GM19351 (cell line): ENCODE measurements at regions not wholly inside any gene's neighbourhood (a gene's known extent, or its start where the extent isn't known, plus 50 kb on each side); places are given as distances from the start of the nearest gene placed in this dataset.
"Not testable (repeated sequence)": the region's sequence is repeated elsewhere in the genome, so short reads cannot be mapped to it uniquely, and the experiment has no call there.

Source experiments
- ATAC-seq: cut with Tn5 transposase; IDR thresholded peaks from one replicate; pipeline ENCODE4 v1.9.1; 2021; ENCODE audit warnings: mild to moderate bottlenecking, moderate library complexity; ENCODE audit not compliant: unreplicated experiment

DNA sequence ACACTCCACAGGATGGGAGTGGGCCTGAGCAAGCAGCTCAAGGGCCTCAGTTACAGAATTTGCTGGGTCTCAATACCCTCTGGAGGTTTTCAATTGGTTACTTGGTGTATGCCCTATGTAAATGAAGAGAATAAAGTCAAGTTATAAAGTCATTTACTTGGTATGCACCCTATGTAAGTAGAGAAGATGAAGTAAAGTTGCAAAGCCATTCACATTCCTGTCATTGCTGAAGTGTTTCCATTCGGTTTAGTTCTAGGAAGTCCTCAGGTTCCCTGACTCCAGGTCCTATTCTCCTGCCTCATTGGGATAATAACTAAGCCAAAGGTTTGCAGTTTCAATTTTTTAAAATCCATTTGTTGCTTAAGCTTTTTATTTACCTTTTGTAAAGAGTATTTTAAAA is 272.6 kb upstream of the NPSR1 start:
- ATAC-seq = no peak

DNA sequence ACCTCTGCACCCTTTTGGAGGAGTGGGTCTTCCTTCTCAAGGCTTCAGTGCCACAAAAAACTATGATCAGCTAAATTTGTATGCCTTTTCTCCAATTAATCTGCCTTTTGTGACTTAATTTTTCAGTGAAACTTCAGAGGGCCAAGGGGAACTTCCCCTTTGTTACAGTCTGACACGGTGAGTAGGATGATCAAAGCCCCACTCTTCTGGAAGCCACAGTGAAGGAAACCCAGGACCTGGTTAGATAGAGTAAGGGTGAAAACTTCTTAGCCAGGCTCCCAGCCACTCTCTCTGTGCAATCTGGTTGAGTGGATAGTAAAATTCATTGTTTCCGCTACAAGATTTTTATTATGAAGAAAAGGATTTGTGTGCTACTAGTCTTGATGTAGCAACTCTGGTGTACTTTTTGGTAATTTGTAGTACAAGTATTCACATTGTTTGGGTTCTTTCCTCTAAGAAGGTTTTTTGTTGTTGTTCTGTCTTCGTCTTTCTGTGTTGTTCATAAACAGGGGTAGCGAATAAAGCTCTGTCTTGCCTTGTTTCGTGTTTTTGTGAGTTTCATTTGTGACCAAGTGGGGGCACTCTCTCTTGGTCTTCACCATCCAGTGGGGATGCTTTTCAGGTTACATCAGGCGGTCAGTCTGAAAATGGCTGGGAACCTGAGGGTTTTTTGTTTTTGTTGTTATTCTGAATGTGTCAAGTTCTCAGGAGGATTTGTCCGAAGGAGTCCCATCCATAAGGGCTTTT is 268.5 kb upstream of the NPSR1 start:
- ATAC-seq = no peak

DNA sequence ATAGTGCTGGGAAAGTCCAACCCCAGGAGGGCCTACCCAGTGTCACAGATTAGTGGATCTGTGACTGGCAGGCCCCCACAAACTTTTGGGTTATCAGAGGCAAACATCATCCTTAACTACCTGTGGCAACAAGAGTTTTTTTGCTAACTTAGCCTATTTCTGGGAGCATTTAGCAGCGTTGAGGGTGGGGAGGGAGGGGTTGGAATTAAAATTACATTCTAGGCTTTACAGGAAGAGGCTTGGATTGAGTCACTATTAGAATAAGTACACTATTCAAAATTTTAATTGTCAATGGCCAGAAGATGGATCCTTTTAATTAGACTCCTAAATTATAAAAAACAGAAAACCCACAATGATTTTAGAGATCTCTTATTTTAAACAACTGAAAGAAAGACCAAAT is 267.9 kb upstream of the NPSR1 start:
- no peak for ATAC-seq

DNA sequence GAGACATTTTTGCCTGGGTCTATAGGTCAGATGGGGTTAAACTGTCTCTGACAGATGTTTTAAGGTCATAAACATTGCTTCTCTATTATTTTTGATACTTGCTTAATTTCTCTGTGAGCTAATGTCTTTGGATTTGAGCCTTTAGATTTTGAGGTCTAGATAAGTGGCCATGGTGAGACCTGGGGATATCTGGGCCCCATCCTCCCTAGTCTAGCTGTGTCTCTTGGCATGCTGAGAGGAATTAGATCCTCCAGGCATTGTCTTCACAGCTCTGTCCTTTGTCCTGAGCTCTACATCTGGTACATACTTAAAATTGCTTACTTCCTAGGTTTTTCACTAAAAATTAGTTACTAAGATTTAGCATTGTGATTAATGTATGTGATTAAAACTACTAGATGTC is 265.0 kb upstream of the NPSR1 start:
- no peak for ATAC-seq

DNA sequence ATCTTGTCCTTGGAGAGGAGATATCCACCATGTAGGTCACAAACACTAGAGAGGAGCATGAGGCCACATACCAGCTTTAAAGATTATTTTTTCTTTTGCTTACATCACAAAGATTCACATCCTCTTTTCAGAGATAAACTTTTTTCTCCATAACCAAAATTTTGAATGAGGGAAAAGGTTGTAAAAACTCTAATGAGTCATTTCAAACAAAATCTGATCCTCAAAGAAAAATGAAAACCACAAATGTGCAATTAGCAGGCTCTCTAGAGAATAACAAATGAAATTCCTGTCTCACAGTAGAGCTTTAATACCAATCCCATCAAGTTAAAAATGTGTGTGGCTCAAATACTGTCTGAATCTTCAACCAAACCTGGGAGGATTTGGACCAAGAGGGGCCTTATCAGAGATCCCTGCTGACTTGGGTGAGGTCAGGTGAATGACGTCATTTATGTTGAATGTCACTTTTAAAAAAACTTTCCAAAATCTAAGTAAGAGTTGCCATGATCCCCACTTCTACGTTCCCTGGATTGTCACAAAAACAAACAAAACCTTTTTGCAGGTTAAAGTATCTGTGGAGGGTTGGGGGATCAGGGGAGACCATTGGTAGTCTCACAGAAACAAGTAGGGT is 261.5 kb upstream of the NPSR1 start:
- ATAC-seq = no peak

DNA sequence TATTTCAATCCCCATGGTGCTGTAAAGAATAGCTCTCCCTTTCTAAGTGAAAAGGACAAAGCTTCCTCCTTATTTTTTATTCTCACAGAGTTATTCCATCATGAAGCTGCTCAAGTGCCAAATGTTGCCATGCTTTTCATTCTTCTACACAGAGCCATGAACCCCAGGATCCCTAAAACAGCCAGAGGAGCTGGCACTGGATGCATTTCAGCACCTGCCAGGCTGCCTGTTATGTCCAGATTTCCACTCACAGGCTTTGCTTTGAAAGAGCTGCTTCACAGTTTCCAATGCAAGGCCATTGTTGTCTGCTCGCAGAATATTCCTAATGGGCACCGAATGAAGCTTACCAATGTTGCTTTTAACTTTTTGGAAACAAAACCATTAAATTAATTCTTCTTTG is 256.2 kb upstream of the NPSR1 start:
- ATAC-seq = no peak

DNA sequence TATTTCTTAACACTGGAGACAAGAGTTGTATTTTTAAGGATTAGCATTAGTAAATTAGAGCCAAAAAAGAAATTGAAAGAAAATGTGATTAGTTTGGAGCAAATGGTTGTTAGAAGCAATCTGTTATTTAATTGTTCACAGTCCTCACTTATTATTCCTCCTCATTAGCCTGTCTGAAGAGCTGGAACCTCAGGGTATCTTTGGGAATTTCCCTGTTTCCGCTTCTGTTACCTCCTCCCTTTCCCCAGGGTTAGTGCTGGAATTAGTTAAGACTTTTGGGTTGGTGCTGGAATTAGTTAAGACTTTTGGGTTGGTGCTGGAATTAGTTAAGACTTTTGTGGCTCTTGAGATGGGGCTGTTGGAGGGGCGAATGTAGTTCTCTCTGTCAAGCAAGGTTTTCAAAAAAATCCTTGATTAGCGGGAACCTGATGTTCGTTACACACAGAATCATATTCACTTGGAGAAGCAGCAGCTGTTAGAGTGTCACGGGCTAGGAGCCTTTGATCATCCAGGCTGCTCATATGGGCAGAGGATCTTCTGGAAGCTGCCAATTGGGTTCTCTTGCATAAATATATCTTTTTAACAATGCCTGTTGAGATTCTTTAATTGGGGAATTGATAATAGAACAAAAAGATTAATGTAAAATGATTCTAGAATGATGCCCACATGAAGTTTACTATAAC is 251.0 kb upstream of the NPSR1 start:
- ATAC-seq = no peak

DNA sequence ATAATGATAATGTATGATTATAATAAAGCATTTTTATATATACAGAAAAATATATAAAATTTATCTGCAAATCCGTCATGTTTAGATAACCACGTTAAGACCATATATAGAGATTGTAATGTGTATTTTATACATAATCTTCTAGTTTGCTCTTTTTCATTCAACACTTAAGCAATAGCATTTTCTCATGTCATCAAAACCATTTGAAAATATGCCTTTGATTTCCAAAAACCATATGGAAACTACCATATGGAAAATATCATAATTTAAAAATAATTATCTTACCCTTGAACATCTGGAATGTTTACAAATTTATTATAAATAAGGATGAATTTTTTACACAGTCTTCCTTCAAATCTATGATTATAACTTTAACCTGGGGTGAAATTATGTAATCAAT is 250.4 kb upstream of the NPSR1 start:
- no peak for ATAC-seq

DNA sequence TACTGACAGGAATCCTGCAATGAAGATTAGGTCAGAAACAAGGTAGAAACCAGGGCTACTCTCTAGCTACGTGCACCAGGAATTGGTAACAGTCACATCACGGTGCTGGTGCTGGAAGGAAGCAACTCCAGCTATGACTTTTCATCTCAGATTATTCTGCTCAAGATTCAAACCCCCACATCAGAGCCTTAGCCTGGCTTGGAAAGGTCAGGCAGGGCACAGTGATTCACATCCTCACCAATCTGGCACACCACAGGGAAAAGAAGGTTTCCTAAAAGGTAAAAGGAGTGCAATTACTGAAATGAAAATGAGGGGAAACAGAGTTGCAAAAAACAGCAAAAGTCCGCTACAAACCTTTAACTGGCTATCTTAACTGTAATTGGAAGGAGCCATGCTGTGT is 240.2 kb upstream of the NPSR1 start:
- no peak for ATAC-seq

DNA sequence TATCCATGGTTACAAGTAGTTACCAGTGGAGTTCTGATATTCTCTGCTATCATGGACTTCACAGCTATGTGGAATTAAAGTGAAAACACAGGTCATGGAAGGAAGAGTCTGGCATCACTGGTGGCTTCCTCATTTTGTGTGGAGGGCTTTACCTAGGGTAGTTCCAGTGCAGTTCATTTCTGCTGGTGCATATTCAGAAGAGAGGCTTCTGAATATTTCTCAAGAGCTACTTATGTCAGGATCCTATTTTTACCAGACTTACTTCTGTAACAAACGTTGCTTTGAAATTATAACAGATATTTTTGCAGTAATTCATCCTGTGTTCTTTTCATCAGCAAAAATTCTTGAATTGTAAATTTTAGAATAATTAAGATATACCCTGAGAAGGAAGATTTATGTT is 236.5 kb upstream of the NPSR1 start:
- no peak for ATAC-seq

DNA sequence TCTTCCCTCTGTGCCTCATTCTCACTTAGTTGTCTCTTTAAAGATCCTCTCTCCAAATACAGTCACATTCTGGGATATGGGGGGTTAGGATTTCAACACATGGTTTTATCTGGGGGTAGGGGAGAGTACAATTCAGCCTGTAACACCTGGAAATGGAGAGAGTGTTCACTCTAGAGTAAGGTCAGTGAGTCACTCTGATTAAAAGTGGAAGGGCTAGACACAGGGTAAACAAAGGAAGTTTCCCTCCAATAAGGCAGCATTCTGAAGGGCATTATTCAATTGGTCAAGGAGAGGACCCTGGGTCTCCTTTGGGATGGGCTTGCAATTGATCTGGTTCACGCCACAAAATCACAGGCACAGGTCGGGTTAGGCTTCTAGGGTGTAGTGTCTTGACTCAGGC is 232.8 kb upstream of the NPSR1 start:
- ATAC-seq = no peak

DNA sequence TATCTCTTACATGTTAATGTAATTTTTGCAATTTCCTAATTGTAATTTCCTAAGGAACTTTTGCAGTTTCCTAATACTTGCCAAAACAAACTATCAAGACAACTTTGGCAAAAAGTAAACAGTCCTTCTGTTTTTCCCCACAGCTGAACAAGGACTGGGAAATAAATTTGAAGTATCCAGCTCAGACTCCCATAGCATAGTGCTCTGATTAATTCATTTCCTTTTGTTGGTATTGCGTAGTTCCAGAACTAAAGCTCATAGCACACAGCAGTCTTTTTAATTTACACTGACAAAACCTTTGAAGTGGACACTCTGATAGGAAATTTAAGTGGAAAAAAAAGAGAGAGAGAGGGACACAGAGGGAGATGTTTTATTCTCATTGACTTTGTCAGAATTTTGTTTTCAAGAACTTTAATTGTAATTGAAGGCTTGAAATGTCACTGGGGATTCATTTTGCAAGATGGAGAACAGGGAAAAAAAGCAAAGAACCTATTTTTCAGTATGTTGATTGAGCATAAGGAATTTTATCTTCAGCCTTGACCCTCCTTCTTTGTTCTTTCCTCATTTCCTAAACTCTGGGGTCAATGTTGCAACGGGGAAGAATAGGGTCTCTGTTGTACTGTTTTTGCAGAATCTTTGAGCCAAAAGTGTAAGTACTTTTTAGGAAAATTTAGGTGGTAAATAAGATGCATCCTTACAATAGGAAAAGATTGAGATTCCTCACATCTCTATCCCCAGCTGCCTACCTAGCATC is 232.2 kb upstream of the NPSR1 start:
- ATAC-seq = no peak

DNA sequence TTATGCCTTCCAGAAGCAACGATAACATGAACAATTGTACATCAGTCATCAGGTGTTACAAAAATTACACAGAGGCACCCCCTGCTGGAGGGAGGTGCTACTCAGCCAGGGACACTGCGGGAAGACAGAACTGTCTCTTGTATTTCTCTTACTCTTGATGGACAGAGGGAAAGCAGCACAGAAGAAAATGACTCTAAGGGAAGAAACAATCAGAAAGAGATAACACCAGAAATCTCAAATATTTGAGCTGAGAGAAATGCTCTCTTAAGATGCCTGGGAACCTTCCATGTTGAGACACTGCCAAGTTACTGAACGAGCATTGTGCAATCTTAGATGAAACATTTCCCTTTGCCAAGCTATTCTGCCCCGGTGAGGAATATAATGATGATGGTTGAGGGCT is 227.6 kb upstream of the NPSR1 start:
- ATAC-seq = no peak

DNA sequence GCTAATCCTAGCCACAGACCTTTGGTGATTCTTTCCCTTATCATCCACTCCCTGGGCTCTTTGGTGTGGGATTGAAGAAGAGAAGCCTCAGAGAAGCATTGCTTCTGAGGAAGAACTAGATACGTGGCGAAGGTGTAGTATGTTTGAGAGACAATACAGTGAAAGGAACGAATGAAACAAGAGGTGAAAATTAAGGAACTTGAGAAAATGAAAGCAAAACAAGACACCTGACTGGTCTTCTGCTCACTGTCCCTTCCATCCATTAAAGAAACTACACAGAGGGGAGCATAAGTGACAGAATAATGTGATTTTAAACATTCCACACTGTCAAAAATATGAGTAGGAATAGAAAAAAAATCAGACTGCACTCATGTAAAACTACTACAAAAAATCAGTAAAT is 219.6 kb upstream of the NPSR1 start:
- ATAC-seq = no peak

DNA sequence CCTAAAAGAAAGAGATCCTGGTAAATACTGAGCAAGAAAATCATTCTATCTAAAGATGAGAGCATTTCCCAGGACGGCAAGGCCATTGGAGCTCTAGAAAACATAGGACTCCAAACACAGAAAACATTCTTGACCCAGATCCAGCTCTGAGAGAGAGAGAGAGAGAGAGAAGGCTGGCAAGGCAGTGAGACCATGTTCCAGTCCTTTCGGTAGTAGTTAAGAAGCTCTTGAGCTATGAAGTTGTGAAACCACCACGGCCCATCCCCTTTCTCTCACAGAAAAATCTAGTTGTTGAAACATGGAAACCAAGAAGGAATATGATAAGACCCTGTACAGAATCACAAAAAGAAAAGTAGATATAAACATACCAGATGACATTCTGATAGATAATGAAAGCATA is 212.4 kb upstream of the NPSR1 start:
- no peak for ATAC-seq

DNA sequence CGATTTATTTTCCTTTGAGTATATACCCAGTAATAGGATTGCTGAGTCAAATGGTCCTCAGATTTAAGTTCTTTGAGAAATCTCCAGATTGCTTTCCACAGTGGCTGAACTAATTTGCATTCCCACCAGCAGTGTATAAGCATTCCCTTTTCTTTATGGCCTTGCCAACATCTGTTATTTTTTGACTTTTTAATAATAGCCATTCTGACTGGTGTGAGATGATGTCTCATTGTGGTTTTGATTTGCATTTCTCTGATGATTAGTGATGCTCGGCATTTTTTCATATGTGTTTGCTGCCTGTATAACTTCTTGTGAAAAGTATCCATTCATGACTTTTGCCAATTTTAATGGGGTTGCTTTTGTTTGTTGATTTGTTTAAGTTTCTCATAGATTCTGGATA is 209.5 kb upstream of the NPSR1 start:
- ATAC-seq = not testable (repeated sequence)

DNA sequence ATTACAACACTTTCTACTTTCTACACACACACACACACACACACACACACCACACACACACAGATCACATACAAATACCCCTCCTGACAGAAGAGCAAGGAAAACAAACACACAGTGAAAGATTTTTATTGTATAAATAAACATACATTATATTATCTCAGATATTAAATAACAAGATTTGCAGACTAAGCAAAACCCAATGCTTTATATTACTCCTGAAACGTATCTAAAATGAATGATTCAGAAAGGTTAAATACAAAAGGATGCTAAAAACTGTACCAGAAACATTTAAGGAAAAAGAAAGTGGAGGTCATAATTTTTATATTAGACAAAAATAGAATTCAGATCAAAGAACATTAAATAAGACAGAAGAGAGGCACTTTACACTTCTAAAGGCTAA is 208.3 kb upstream of the NPSR1 start:
- ATAC-seq = no peak

DNA sequence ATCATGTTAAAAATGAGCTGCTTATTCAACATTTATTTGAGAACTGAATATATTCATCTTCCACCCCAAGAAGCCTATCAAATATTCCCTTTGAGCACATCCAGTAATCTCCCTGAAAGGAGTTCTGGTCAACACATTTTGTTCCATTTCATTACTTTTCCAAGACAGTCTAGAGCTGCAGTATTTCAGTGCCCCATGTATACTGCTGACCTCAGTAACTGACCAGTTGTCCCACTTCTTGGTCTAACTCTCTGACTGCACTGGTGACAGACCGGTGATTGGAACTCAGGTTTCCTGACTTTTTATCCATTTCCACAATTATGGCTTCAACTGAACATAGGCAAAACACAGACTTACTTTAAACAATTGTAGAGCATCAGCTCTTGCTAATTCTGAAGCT is 206.8 kb upstream of the NPSR1 start:
- ATAC-seq = no peak

DNA sequence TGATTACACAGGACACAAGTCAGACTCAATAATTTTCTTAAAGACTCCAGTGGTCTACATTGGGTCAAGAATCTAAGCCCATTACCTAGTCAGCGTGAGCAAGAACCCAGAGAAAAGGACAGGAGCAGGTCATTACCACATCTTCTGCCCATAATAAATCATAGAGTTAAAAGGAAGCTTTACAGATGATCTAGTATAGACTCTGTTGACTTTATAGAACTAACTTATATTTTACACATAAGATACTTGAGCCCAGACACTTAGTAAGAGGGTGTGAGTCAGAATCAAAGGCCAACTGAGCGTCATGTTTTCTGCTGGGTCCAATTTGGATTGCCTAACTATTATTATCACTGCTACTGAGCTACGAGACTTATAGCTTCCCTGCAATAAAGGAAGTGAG is 206.1 kb upstream of the NPSR1 start:
- no peak for ATAC-seq

DNA sequence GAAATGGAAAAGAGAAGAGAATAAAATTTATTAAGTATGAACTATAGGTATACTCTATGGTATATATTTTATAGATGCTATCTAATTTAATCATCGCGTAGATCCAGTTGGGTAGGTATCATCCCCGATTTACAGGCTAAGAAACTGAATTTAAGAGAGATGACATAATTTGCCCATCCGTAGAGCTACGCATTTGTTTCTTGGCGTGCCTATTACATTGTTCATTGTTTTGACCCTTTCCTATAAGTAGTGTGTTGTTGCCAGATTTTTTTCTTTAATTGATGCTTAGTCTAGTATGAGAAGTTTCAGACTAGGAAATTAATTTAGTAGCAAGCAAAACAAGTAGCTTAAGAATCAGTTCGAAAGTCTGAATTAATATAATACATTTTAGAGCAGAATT is 205.7 kb upstream of the NPSR1 start:
- ATAC-seq = no peak

DNA sequence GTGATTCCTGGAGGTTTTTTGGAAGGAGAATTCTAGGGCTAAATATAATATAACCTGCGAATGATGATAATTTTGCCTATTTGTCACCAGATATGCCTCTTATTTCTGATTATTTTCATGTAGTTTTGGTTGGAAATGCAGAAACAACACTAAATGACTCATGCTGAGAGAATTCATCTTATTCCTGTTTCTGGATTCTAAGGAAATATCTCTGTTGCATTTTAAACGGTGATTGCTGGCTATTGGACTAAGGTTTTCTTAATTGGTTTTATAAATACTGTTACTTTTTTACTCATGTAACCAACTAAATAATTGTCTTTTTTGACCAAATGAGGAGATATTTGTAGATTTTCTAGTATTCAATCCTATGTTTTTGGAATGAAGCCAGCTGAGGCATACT is 204.9 kb upstream of the NPSR1 start:
- ATAC-seq = no peak

DNA sequence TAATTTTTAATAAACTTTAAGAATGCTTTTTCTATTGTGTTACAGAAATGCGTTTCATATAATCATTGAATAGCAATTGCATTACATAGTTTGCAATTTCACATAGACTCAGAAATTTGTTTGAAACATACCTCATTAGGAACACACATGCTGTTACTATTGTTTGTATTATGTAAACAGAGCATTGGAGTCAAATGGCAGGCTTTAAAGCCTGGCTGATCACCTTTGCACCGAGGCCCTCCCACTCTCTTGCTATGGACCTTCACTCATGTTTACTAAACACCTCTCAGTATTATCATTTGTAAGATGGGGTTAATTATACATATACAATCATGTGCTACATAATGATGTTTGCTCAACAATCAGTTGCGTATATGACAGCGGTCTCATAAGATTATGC is 203.6 kb upstream of the NPSR1 start:
- ATAC-seq = no peak
